ENCODE measurements at regions not wholly inside any gene's neighbourhood (a gene's known extent, or its start where the extent isn't known, plus 50 kb on each side); places are given as distances from the start of the nearest gene placed in this dataset.

DNA sequence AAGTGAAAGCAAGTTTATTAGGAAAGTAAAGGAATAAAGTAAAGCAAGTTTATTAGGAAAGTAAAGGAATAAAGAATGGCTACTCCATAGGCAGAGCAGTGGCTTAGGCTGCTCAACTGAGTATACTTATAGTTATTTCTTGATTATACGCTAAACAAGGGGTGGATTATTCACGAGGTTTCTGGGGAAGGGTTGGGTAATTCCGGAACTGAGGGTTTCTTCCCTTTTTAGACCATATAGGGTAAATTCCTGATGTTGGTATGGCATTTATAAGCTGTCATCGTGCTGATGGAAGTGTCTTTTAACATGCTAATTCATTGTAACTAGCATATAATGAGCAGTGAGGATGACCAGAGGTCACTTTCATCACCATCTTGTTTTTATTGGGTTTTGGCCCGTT lies 194.3 kb downstream of the DLEU7 start:
- TF ChIP-seq POLR2A (IDR thresholded peaks at IDR 0.05): no peak
- TF ChIP-seq, protein P1, sequence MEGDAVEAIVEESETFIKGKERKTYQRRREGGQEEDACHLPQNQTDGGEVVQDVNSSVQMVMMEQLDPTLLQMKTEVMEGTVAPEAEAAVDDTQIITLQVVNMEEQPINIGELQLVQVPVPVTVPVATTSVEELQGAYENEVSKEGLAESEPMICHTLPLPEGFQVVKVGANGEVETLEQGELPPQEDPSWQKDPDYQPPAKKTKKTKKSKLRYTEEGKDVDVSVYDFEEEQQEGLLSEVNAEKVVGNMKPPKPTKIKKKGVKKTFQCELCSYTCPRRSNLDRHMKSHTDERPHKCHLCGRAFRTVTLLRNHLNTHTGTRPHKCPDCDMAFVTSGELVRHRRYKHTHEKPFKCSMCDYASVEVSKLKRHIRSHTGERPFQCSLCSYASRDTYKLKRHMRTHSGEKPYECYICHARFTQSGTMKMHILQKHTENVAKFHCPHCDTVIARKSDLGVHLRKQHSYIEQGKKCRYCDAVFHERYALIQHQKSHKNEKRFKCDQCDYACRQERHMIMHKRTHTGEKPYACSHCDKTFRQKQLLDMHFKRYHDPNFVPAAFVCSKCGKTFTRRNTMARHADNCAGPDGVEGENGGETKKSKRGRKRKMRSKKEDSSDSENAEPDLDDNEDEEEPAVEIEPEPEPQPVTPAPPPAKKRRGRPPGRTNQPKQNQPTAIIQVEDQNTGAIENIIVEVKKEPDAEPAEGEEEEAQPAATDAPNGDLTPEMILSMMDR (IDR thresholded peaks at IDR 0.05): no peak

Measured in body of pancreas (tissue), 4 donors.